ENCODE measurements at regions not wholly inside any gene's neighbourhood (a gene's known extent, or its start where the extent isn't known, plus 50 kb on each side); places are given as distances from the start of the nearest gene placed in this dataset.

DNA sequence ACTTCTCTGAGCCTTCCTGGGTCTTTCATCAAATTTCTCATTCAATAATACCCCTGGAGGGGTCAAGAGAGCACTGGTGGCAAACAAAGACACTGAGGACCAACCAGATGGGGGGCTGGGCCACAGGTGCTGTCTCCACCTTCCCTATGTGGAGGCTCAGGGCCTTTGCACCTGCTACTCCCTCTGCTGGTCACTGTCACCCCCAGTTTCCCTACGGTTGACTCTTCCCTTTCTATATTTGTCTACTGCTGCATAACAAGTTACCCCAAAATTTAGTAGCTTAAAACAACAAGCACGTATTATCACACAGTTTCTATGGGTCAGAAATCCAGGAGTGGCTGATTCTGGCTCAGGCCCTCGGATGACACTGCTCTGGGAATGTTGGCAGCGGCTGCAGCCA is 138.8 kb upstream of the RUNX3 start:
- no peak for DNase-seq
- TF ChIP-seq GATA1 (IDR thresholded peaks at IDR 0.05; ENCODE audit: low read depth, low read length) (no peak), POLR2A (IDR thresholded peaks at IDR 0.05; ENCODE audit: low read length) (no peak)

DNA sequence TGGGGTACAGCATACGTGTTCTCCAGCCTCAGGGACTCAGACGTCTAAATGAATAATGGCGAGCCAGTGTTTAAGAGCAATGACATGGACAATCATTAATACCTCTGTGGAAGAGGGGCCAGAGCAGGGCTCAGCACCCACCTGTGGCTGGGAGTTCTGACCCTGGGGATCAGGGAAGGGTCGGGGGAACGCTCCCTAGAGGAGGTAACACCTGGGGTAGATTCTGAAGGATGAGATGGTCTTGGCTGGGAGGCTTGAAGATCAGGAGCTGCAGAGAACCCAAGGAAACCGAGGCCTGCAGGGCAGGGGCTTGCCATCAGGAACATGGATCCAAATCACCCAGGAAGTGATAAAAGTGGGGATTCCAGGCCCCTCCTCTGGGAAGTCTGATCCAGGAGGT is 138.2 kb upstream of the RUNX3 start:
- no peak for TF ChIP-seq POLR2A (IDR thresholded peaks at IDR 0.05; ENCODE audit: low read length)
- TF ChIP-seq GATA1 (IDR thresholded peaks at IDR 0.05; ENCODE audit: low read depth, low read length) = no peak

GRCh38 chr1:25067518-25068251 is 137.6 kb upstream of the RUNX3 start:
- TF ChIP-seq POLR2A (IDR thresholded peaks at IDR 0.05; ENCODE audit: low read length) = no peak
- no peak for TF ChIP-seq GATA1 (IDR thresholded peaks at IDR 0.05; ENCODE audit: low read depth, low read length)
- DNase-seq = no peak

More for the DNA sequence above, 138.2 kb upstream of the RUNX3 start:
- no peak for DNase-seq

DNA sequence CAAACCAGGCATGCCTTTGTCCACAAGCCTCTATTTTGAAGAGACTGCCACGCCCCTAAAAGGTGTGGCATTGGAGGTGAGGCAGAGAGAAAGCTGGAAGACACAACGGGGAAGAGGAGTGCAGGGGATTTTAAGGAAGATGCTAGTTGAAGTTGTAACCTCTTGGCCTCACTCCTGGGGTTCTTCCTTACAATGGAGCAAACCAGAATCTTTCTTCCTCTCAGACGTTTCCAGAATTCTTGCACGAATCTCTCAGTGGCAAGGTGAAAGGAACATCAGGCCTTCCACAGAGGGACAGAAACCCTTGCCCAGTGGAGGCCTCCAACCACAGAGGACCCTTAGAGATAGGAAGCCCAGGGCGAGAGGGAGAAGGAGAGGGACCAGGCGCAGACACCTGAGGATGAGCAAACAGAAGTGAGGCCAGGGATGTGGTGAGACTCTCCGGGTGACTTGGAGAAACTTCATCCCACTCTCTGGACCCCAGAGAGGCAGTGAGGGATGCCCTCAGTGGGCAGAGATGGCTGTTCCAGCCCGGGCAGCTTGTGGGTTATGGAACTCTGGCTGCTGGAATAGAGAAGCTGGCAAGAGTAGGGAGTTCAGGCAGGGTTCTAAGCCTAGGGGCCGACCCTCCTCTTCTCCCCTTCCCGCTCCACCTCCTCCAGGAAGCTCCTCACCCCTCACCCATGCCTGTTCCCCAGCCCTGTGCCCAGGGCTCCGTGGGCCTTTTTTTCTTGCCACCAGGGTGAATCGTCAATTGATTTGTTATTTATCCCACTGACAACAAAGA is 136.8 kb upstream of the RUNX3 start:
- DNase-seq = no peak
- TF ChIP-seq GATA1 (IDR thresholded peaks at IDR 0.05; ENCODE audit: low read depth, low read length) = no peak
- no peak for TF ChIP-seq POLR2A (IDR thresholded peaks at IDR 0.05; ENCODE audit: low read length)

DNA sequence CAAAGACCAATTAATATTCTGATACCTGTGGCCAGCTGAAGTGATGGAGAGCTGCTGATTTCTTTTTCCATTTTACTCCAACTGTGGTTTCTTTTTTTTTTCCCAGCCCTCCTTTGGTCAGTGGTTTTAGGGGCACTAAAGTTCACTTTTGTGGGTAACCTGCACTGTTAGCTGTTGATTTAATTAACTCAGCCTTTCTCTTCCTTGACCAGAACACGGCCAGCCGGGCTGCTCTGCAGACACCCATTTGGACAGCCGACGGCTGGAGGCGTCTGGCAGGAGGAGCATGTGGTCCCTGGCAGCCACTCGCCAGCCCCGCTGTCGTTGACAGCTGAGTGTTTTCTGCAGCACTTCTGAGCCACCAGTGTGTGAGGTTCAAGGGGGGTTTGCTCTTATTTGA is 136.2 kb upstream of the RUNX3 start:
- no peak for DNase-seq
- TF ChIP-seq POLR2A (IDR thresholded peaks at IDR 0.05; ENCODE audit: low read length) (no peak), GATA1 (IDR thresholded peaks at IDR 0.05; ENCODE audit: low read depth, low read length) (no peak)

DNA sequence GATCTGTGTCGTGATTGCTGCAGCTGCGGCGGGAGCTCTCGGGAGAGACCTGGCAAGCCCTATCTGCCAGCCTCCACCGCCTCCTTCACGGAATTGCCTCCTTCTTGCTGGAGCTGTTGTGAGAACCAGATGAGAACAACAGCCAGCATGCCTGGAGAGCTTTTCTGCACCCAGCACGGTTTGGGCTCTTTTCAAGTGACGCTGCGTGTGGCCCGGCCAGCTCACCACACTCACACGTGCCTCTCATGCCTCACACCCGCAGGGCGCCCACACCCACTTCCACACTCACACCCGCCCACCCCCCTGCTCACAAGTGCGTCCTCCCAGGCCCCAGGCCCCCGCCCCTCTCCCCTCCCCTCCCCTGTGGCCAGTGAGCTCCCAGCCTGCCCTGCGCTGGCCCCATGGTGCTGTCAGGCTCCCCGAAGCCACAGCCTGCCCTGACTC is 135.7 kb upstream of the RUNX3 start:
- TF ChIP-seq GATA1 (IDR thresholded peaks at IDR 0.05; ENCODE audit: low read depth, low read length) = no peak
- no peak for TF ChIP-seq POLR2A (IDR thresholded peaks at IDR 0.05; ENCODE audit: low read length)
- DNase-seq = no peak

- DNase-seq = no peak
- TF ChIP-seq POLR2A (IDR thresholded peaks at IDR 0.05; ENCODE audit: low read length) (no peak), GATA1 (IDR thresholded peaks at IDR 0.05; ENCODE audit: low read depth, low read length) (no peak)
Observed at GRCh38 chr1:25065321-25065721, 135.2 kb upstream of the RUNX3 start.

DNA sequence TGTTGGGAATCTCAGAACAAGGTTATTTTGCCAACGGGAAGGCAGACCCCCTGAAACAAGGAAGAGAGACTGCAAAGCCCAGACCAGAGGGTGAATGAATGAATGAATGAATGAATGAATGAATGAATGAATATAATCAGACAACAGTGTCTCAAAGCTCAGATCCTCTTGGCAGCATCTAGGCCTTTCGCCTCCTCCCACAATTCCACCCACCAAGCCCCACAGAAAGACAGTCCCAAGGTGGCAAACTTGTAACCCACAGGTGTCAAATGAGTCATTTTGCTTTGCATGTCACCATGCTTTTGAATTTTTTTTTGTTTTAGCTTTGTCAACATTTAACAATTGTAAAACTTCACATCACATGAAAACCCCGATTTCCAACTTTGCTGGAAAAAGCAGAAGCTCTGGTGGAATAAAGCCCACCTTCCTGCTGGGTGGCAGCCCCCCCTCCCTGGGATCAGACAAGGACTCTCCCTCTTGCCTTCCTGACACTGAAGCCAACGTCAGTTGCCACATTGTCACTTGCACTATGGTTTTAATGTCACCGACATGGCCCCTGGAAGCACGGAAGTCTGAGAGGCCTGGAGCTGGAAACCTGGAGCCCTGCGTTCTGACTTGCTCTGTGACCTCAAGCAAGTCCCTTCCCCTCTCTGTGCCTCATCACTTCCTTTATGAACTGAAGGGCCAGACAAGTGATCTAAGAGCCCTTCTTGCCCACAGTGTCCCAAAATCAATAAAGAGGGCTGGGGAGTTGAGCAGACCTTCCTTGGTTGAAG is 134.6 kb upstream of the RUNX3 start:
- DNase-seq = no peak
- TF ChIP-seq POLR2A (IDR thresholded peaks at IDR 0.05; ENCODE audit: low read length) (no peak), GATA1 (IDR thresholded peaks at IDR 0.05; ENCODE audit: low read depth, low read length) (no peak)

- TF ChIP-seq POLR2A (IDR thresholded peaks at IDR 0.05; ENCODE audit: low read length) (no peak), GATA1 (IDR thresholded peaks at IDR 0.05; ENCODE audit: low read depth, low read length) (no peak)
- DNase-seq = no peak
Observed at GRCh38 chr1:25063591-25064416, 133.7 kb upstream of the RUNX3 start.

DNA sequence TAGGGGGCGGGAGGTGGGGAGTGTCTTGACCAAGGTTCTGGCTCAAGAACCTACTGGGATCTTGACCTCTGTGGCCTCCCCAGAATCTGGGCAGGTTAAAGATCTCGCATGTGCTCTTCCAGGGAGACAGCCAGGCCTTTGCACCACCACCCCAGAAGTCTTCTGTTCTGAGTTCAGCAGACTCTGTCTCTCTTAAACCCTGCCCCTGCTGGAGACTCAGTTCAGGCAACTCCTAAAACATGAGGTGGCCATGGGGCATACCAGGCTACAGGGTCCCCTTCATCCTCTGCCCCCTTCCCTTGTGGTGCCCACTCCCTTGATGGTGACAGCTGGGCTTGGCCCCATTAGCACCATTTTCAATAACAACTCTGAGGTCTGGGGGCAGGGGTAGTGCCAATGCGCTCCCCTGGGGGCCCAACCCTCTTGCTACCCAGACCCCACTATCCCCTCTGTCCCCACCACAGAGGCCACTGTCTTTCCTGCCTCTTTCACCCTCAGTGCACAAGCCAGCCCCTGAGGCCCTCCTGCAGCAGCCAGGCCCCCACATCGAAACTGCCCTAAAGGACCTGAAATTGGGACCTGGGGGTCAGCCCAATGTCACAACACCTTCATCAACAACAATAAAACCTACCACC is 132.7 kb upstream of the RUNX3 start:
- TF ChIP-seq GATA1 (IDR thresholded peaks at IDR 0.05; ENCODE audit: low read depth, low read length) (no peak), POLR2A (IDR thresholded peaks at IDR 0.05; ENCODE audit: low read length) (no peak)
- no peak for DNase-seq

GRCh38 chr1:25061261-25061995 is 131.4 kb upstream of the RUNX3 start:
- DNase-seq = no peak
- TF ChIP-seq POLR2A (IDR thresholded peaks at IDR 0.05; ENCODE audit: low read length) = no peak
- TF ChIP-seq GATA1 (IDR thresholded peaks at IDR 0.05; ENCODE audit: low read depth, low read length) = no peak

- DNase-seq = no peak
- TF ChIP-seq POLR2A (IDR thresholded peaks at IDR 0.05; ENCODE audit: low read length) (no peak), GATA1 (IDR thresholded peaks at IDR 0.05; ENCODE audit: low read depth, low read length) (no peak)
Observed at GRCh38 chr1:25057188-25057587, 127.1 kb upstream of the RUNX3 start.
